ENCODE measurements at regions not wholly inside any gene's neighbourhood (a gene's known extent, or its start where the extent isn't known, plus 50 kb on each side); places are given as distances from the start of the nearest gene placed in this dataset.

DNA sequence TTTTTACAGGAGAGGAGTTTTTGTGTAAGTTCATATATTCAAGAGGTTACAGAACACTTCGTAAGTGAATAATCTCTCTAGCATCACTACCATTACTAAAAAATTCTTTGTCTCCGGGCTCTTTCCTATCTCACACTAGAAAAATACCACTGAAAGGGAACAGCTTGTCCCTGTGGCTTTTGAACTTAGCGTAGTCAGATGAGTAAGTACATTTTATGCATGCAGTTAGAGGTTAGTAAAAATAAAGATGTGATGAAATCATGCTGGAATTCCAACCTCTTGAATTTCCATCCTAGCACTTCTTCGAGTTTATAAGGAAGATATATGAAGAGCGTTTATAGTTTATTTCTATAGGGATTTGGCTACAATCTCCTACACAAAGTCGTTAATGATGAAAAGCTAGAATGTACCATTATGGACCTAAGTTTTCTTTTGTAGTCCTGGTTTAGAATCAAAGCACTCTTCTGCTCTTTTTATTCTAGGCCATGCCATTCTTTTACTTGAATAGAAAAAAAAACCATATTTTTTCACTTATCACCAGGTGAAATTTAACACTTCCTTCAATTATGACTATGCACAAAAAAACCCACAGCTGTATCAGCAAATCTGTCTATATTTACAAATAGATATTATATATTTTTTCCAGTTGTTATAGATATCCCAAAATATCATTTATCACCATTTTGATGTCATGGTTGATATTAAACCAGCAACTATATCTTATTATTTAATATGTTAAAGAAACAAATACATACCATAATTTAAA lies 139.9 kb upstream of the PCDH9 start:
- Histone ChIP-seq H3K4me1 (no peaks in the 10 kb centered on the region), H3K4me3 (no peak overlapping the region), H3K36me3 (no peaks in the 10 kb centered on the region), H3K27me3 (no peaks in the 10 kb centered on the region), H3K27ac (no peak overlapping the region), H3K9me3 (no peaks in the 10 kb centered on the region)
- no peak for DNase-seq
- TF ChIP-seq POLR2A (IDR thresholded peaks at IDR 0.05): no peak
- TF ChIP-seq EP300 (IDR thresholded peaks at IDR 0.05; ENCODE audit: low read depth): no peak
- TF ChIP-seq CTCF (IDR thresholded peaks at IDR 0.05): no peak
- TF ChIP-seq POLR2AphosphoS5 (IDR thresholded peaks at IDR 0.05): no peak
- in situ Hi-C loops (cut with MboI; ENCODE audit: low pct_ligation_motif_present in 1 of 4, low pct_unique_long_range_greater_than_20kb in 1 of 4, low sequenced_read_pairs in 3 of 4) (no loop called here), intact Hi-C loops (cut with DNase I; ENCODE audit: low total_unique reads) (no loop called here)
- WGBS, 2 donors (ENCODE audit: low coverage in 1 of 2): 53 to 57% methylated on average over 6 of the region's 6 CpGs

GRCh38 chr13:67367399-67367798 lies 137.3 kb upstream of the PCDH9 start:
- no peak for TF ChIP-seq EP300 (IDR thresholded peaks at IDR 0.05; ENCODE audit: low read depth)
- TF ChIP-seq POLR2AphosphoS5 (IDR thresholded peaks at IDR 0.05): no peak
- TF ChIP-seq POLR2A (IDR thresholded peaks at IDR 0.05): no peak
- TF ChIP-seq CTCF (IDR thresholded peaks at IDR 0.05): no peak
- Histone ChIP-seq H3K36me3 (no peaks in the 10 kb centered on the region), H3K27ac (no peak overlapping the region), H3K27me3 (no peaks in the 10 kb centered on the region), H3K9me3 (no peaks in the 10 kb centered on the region), H3K4me3 (no peak overlapping the region), H3K4me1 (no peaks in the 10 kb centered on the region)
- in situ Hi-C loops (cut with MboI; ENCODE audit: low pct_ligation_motif_present in 1 of 4, low pct_unique_long_range_greater_than_20kb in 1 of 4, low sequenced_read_pairs in 3 of 4) (no loop called here), intact Hi-C loops (cut with DNase I; ENCODE audit: low total_unique reads) (no loop called here)
- DNase-seq: no peak
- 18 to 55% methylated on average over 1 of the region's 1 CpG for WGBS, 2 donors (ENCODE audit: low coverage in 1 of 2)

GRCh38 chr13:67366533-67366932 lies 136.4 kb upstream of the PCDH9 start:
- in situ Hi-C loops (cut with MboI; ENCODE audit: low pct_ligation_motif_present in 1 of 4, low pct_unique_long_range_greater_than_20kb in 1 of 4, low sequenced_read_pairs in 3 of 4) (no loop called here), intact Hi-C loops (cut with DNase I; ENCODE audit: low total_unique reads) (no loop called here)
- H3K4me1 ChIP-seq: no peaks in the 10 kb centered on the region
- H3K9me3 ChIP-seq: no peaks in the 10 kb centered on the region
- H3K4me3 ChIP-seq: no peak overlapping the region
- TF ChIP-seq EP300 (IDR thresholded peaks at IDR 0.05; ENCODE audit: low read depth) (no peak), POLR2A (IDR thresholded peaks at IDR 0.05) (no peak), CTCF (IDR thresholded peaks at IDR 0.05) (no peak), POLR2AphosphoS5 (IDR thresholded peaks at IDR 0.05) (no peak)
- H3K36me3 ChIP-seq: no peaks in the 10 kb centered on the region
- no peak overlapping the region for H3K27ac ChIP-seq
- no peak for DNase-seq
- no peaks in the 10 kb centered on the region for H3K27me3 ChIP-seq

- Histone ChIP-seq H3K27me3 (no peaks in the 10 kb centered on the region), H3K4me1 (no peaks in the 10 kb centered on the region), H3K27ac (no peak overlapping the region), H3K4me3 (no peak overlapping the region), H3K36me3 (no peaks in the 10 kb centered on the region), H3K9me3 (no peaks in the 10 kb centered on the region)
- in situ Hi-C loops (cut with MboI; ENCODE audit: low pct_ligation_motif_present in 1 of 4, low pct_unique_long_range_greater_than_20kb in 1 of 4, low sequenced_read_pairs in 3 of 4): no loop called here
- no peak for DNase-seq
- intact Hi-C loops (cut with DNase I; ENCODE audit: low total_unique reads): no loop called here
- 71 to 81% methylated on average over 6 of the region's 6 CpGs for WGBS, 2 donors (ENCODE audit: low coverage in 1 of 2)
- TF ChIP-seq EP300 (IDR thresholded peaks at IDR 0.05; ENCODE audit: low read depth) (no peak), POLR2AphosphoS5 (IDR thresholded peaks at IDR 0.05) (no peak), CTCF (IDR thresholded peaks at IDR 0.05) (no peak), POLR2A (IDR thresholded peaks at IDR 0.05) (no peak)
These were observed 125.8 kb upstream of the PCDH9 start for GRCh38 chr13:67355812-67356476.

Measured in transverse colon (tissue), 4 donors.